Nephron progenitor cell (in vitro differentiated cells): ENCODE measurements at regions not wholly inside any gene's neighbourhood (a gene's known extent, or its start where the extent isn't known, plus 50 kb on each side); places are given as distances from the start of the nearest gene placed in this dataset.
A peak's percentile ranks its signal among the peaks of the same experiment; 100 is the strongest.

Experiments
- DNase-seq: peaks from one replicate; pipeline ENCODE4 v3.0.0; 2021
- H3K27ac Mint-ChIP-seq: 2 replicates; pipeline ENCODE4 v1.8.0; 2021; ENCODE audit warnings: mild to moderate bottlenecking, moderate library complexity, mixed read lengths
- H3K27me3 Mint-ChIP-seq: 2 replicates; pipeline ENCODE4 v1.8.0; 2021; ENCODE audit warnings: mild to moderate bottlenecking, low read depth, mixed read lengths; ENCODE audit not compliant: poor library complexity
- H3K36me3 Mint-ChIP-seq: 2 replicates; pipeline ENCODE4 v1.8.0; 2021; ENCODE audit warnings: low read depth, mixed read lengths
- H3K4me1 Mint-ChIP-seq: 2 replicates; pipeline ENCODE4 v1.8.0; 2021; ENCODE audit warnings: mixed read lengths
- H3K4me3 Mint-ChIP-seq: 2 replicates; pipeline ENCODE4 v1.8.0; 2021; ENCODE audit warnings: mild to moderate bottlenecking, moderate library complexity, mixed read lengths
- H3K9me3 Mint-ChIP-seq: 2 replicates; pipeline ENCODE4 v1.8.0; 2021; ENCODE audit warnings: mild to moderate bottlenecking, moderate library complexity, mixed read lengths
- TF ChIP-seq, protein P1 (sequence below): fragments of 200-600 bp; sonication (generic); IDR thresholded peaks from 2 replicates; pipeline ENCODE4 v1.5.0; 2021; ENCODE audit warnings: antibody characterized with exemption

GRCh38 chr10:110376767-110377160, 72.0 kb upstream of the SMNDC1 start:
- peaks cover 5% of the 10 kb centered on the region for H3K27me3 Mint-ChIP-seq
- H3K4me3 Mint-ChIP-seq: no peak overlapping the region
- no peak for DNase-seq
- H3K27ac Mint-ChIP-seq: peak overlapping the region; percentile 93
- no peaks in the 10 kb centered on the region for H3K9me3 Mint-ChIP-seq
- TF ChIP-seq, protein P1, sequence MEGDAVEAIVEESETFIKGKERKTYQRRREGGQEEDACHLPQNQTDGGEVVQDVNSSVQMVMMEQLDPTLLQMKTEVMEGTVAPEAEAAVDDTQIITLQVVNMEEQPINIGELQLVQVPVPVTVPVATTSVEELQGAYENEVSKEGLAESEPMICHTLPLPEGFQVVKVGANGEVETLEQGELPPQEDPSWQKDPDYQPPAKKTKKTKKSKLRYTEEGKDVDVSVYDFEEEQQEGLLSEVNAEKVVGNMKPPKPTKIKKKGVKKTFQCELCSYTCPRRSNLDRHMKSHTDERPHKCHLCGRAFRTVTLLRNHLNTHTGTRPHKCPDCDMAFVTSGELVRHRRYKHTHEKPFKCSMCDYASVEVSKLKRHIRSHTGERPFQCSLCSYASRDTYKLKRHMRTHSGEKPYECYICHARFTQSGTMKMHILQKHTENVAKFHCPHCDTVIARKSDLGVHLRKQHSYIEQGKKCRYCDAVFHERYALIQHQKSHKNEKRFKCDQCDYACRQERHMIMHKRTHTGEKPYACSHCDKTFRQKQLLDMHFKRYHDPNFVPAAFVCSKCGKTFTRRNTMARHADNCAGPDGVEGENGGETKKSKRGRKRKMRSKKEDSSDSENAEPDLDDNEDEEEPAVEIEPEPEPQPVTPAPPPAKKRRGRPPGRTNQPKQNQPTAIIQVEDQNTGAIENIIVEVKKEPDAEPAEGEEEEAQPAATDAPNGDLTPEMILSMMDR: no peak
- no peaks in the 10 kb centered on the region for H3K36me3 Mint-ChIP-seq
- peaks cover 62% of the 10 kb centered on the region for H3K4me1 Mint-ChIP-seq

DNA sequence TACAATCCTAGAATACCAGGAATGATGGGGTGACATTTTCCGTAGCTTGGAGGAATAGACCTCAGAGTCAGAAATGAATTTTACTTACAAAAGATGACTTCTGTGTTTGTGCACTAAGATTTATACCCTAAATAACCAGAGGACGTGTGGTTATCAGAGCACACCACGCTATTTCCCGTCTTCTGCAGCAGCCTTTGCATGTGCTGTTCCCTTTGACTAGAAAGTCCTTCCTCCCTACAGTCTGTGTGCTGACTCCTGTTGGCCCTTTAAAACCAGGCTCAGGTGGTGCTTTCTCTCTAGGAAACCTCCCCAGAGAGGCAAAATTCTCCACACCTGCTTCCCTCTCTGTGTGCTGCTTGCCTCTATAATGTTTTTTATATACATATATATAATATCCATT, 73.3 kb upstream of the SMNDC1 start:
- Mint-ChIP-seq H3K4me3 (no peak overlapping the region), H3K27ac (no peak overlapping the region), H3K36me3 (no peaks in the 10 kb centered on the region), H3K4me1 (peaks cover 60% of the 10 kb centered on the region), H3K9me3 (no peaks in the 10 kb centered on the region), H3K27me3 (peaks cover 8% of the 10 kb centered on the region)
- no peak for DNase-seq
- TF ChIP-seq, protein P1: no peak

DNA sequence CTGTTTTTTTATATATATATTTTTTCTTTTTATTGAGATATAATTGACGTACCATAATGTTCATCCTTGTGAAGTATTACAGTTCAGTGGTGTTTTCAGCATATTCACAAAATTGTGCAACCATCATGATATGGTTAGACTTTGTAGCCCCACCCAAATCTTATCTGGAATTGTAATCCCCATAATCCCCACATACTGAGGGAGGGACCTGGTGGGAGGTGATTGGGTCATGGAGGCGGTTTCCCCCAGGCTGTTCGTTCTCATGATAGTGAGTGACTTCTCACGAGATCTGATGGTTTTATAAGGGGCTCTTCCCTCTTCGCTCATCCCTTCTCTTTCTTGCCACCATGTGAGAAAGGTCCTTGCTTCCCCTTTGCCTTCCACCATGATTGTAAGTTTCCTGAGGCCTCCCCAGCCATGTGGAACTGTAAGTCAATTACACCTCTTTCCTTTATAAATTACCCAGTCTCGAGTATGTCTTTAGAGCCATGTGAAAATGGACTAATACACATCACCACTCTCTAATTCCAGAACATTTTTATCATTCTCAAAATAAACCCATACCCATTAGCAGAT, 73.9 kb upstream of the SMNDC1 start:
- Mint-ChIP-seq H3K27me3 (peaks cover 8% of the 10 kb centered on the region), H3K27ac (no peak overlapping the region), H3K36me3 (no peaks in the 10 kb centered on the region), H3K4me3 (no peak overlapping the region), H3K4me1 (peaks cover 59% of the 10 kb centered on the region), H3K9me3 (peaks cover 4% of the 10 kb centered on the region)
- TF ChIP-seq, protein P1: no peak
- DNase-seq: no peak

GRCh38 chr10:110379831-110380230, 75.1 kb upstream of the SMNDC1 start:
- Mint-ChIP-seq H3K4me1 (peaks cover 47% of the 10 kb centered on the region), H3K36me3 (no peaks in the 10 kb centered on the region), H3K27me3 (peaks cover 8% of the 10 kb centered on the region), H3K9me3 (peaks cover 10% of the 10 kb centered on the region), H3K27ac (peak overlapping the region; percentile 34), H3K4me3 (no peak overlapping the region)
- TF ChIP-seq, protein P1: no peak
- no peak for DNase-seq

DNA sequence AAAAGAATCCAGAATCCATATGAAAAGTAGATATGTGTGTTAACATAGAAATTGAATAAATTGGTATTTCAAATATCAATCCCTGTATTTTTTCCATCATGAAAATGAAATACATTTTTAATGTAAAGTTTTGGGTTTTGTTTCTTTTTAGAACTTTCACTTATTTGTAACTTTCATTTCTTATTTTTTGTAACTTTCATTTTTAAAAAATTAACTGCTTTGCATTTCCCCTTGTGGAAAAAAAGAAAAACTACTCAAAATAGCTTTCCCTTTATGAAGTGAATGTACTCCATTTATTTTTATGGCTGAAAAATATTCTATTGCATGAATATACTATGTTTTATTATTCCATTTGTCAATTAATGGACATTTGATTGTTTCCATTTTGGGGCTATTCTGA, 75.6 kb upstream of the SMNDC1 start:
- TF ChIP-seq, protein P1: no peak
- Mint-ChIP-seq H3K4me3 (no peak overlapping the region), H3K9me3 (peaks cover 11% of the 10 kb centered on the region), H3K4me1 (peaks cover 42% of the 10 kb centered on the region), H3K36me3 (no peaks in the 10 kb centered on the region), H3K27ac (no peak overlapping the region), H3K27me3 (peaks cover 8% of the 10 kb centered on the region)
- DNase-seq: no peak

- Mint-ChIP-seq H3K4me1 (peaks cover 28% of the 10 kb centered on the region), H3K4me3 (no peak overlapping the region), H3K27ac (no peak overlapping the region), H3K36me3 (no peaks in the 10 kb centered on the region), H3K9me3 (peaks cover 11% of the 10 kb centered on the region), H3K27me3 (peaks cover 8% of the 10 kb centered on the region)
- TF ChIP-seq, protein P1: no peak
- no peak for DNase-seq
Measured at GRCh38 chr10:110382695-110383094, 78.0 kb upstream of the SMNDC1 start.
